Sigmoid colon (tissue), 4 donors: ENCODE measurements at regions not wholly inside any gene's neighbourhood (a gene's known extent, or its start where the extent isn't known, plus 50 kb on each side); places are given as distances from the start of the nearest gene placed in this dataset.

Experiments
- EP300 ChIP-seq, 4 donors: sonication (generic); formaldehyde crosslinking; IDR thresholded peaks; one replicate each; pipeline ENCODE4 v1.6.1; 2017; ENCODE audit warnings: antibody characterized with exemption in 4 of 4
- POLR2A ChIP-seq, 2 donors: fragments of 450-650 bp; IDR thresholded peaks; one replicate each; pipeline ENCODE4 v1.6.1; 2016; ENCODE audit warnings: antibody characterized with exemption in 2 of 2, mild to moderate bottlenecking in 2 of 2, moderate library complexity in 2 of 2

- TF ChIP-seq POLR2A (IDR thresholded peaks at IDR 0.05) (no peak), EP300 (IDR thresholded peaks at IDR 0.05) (no peak)
Measured at GRCh38 chr6:113672491-113673149, 184.5 kb upstream of the MARCKS start.
